H1 (cell line): ENCODE measurements at regions not wholly inside any gene's neighbourhood (a gene's known extent, or its start where the extent isn't known, plus 50 kb on each side); places are given as distances from the start of the nearest gene placed in this dataset.
"Not testable (repeated sequence)": the region's sequence is repeated elsewhere in the genome, so short reads cannot be mapped to it uniquely, and the experiment has no call there.

Experiments
- EZH2 ChIP-seq: fragments of 200-600 bp; sonication (generic); IDR thresholded peaks from 2 replicates; pipeline ENCODE4 v1.7.1; 2012; ENCODE audit warnings: low read depth, mild to moderate bottlenecking, moderate library complexity, low read length, inconsistent platforms; ENCODE audit not compliant: severe bottlenecking
- RAD21 ChIP-seq, 2 experiments: IDR thresholded peaks in 1 of 2; conservative IDR thresholded peaks in 1 of 2; 2 replicates each; pipeline ENCODE4 v1.6.1; 2011; ENCODE audit warnings: low read depth in 2 of 2, low read length in 2 of 2, improper control_type of control experiment in 1 of 2, inconsistent platforms in 1 of 2, mild to moderate bottlenecking in 1 of 2, moderate library complexity in 1 of 2
- TAF1 ChIP-seq: IDR thresholded peaks from 2 replicates; pipeline ENCODE4 v1.6.1; 2011; ENCODE audit warnings: mild to moderate bottlenecking, low read depth, low read length
- YY1 ChIP-seq: IDR thresholded peaks from 2 replicates; pipeline ENCODE4 v1.6.1; 2011; ENCODE audit warnings: low read depth, mild to moderate bottlenecking, low read length
- TF ChIP-seq, protein P1 (sequence below), 3 experiments: IDR thresholded peaks; 1 replicate in 2 of 3; 2 replicates in 1 of 3; pipeline versions ENCODE4 v1.5.1 to v1.6.1; 2011; ENCODE audit warnings: low read length in 3 of 3, mild to moderate bottlenecking in 3 of 3, inconsistent platforms in 2 of 3, low read depth in 1 of 3, moderate library complexity in 1 of 3; ENCODE audit not compliant: insufficient read depth in 1 of 3; ENCODE audit errors: control extremely low read depth in 1 of 3

DNA sequence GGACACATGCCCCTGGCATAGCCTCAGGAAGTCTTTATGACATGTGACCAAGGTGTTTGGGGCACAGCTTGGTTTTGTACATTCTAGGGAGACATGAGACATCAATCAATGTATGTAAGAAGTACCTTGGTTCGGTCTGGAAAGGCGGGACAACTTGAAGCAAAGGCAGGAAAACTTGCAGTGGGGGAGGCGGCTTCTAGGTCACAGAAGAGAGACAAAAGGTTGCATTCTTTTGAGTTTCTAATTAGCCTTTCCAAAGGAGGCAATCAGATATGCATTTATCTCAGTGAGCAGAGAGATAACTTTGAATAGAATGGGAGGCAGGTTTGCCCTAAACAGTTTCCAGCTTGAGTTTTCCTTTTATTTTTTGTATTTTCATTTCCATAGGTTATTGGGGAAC lies 113.8 kb upstream of the SEC22B start:
- not testable (repeated sequence) for TF ChIP-seq RAD21 (IDR thresholded peaks at IDR 0.05 in 1 of 2, conservative IDR thresholded peaks at IDR 0.05 in 1 of 2; ENCODE audit: low read depth in 2 of 2, low read length in 2 of 2); EZH2; TAF1; YY1
- TF ChIP-seq, protein P1, sequence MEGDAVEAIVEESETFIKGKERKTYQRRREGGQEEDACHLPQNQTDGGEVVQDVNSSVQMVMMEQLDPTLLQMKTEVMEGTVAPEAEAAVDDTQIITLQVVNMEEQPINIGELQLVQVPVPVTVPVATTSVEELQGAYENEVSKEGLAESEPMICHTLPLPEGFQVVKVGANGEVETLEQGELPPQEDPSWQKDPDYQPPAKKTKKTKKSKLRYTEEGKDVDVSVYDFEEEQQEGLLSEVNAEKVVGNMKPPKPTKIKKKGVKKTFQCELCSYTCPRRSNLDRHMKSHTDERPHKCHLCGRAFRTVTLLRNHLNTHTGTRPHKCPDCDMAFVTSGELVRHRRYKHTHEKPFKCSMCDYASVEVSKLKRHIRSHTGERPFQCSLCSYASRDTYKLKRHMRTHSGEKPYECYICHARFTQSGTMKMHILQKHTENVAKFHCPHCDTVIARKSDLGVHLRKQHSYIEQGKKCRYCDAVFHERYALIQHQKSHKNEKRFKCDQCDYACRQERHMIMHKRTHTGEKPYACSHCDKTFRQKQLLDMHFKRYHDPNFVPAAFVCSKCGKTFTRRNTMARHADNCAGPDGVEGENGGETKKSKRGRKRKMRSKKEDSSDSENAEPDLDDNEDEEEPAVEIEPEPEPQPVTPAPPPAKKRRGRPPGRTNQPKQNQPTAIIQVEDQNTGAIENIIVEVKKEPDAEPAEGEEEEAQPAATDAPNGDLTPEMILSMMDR (IDR thresholded peaks at IDR 0.05; ENCODE audit: control extremely low read depth in 1 of 3, insufficient read depth in 1 of 3, low read depth in 1 of 3, low read length in 3 of 3) = not testable (repeated sequence)
